DMS79 treated with DMSO at 0.1 percent for 48 hours (cell line): ENCODE measurements at regions not wholly inside any gene's neighbourhood (a gene's known extent, or its start where the extent isn't known, plus 50 kb on each side); places are given as distances from the start of the nearest gene placed in this dataset.
"Not testable (repeated sequence)": the region's sequence is repeated elsewhere in the genome, so short reads cannot be mapped to it uniquely, and the experiment has no call there.

Experiments
- DNase-seq: peaks from one replicate; lab custom pipeline; 2025; lab: John Stamatoyannopoulos, UW

DNA sequence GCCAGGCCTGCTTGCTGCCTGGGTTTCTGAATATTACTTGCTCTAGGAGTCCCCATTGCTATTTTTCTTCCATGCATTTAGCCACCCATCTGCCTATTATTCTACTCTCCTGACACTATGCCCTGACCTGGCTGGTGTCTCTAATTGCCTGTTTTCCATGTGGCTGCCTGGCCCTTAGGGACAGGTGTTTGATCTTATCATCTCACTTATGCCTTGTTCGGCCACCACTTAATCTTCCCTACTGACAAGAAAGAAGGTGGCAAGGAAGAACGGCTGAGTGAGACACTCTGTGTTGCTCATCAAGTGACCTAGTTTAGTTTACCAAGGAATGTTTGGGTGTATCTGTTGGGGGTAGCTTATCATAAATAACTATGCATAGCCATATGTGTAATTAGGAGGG lies 50.4 kb upstream of the RAPH1 start:
- DNase-seq: no peak

DNA sequence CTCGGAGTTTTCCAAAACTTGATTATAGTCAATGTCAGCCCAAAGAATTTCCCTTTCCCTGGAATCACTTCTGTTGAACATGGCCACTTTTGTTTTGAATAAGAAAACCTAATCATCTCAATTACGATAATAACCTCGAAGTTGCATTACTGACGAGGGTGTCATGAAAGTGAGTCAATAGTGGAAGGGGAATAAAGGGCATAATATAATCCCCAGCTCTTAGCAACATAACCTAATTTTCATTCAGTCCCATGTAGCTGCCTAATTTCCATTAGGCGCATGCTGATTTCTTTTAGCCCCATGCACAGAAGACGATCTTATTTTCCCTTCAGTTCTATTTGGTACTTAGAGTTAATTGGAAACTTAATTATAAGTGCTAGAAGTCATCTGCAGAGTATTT lies 51.1 kb upstream of the RAPH1 start:
- DNase-seq: no peak

DNA sequence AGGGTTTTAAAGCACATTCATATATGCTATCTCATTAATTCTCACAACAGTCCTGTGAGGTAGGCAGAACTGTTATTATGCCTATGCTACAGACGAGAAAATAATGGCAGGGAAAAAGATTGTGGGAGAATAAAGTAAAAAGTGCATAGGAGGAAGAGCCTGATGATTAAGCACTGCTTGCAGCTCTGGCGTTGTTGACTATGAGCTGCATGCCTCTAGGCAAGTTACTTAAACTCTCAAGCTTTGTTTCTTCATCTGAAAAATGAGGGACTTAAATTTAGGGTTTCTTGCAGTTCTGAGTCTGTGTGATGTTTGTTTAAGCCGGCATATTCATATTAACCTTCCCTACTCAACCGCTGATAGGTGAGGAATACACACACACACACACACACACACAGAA lies 51.6 kb upstream of the RAPH1 start:
- no peak for DNase-seq

DNA sequence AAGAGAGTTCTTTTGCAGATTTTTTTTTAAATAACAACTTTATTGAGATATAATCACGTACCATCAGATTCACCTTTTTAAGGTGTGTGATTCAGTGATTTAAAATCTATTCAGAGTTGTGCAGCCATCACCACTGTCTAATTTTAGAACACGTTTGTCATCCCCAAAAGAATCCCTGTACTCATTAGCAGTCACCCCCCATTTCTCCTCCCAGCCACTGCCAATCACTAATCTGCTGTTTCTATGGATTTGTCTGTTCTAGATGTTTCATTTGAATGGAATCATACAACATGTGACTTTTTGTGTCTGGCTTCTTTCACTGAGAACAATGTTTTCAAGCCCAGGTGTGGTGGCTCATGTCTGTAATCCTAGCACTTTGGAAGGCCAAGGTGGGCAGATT lies 55.4 kb upstream of the RAPH1 start:
- DNase-seq: no peak

DNA sequence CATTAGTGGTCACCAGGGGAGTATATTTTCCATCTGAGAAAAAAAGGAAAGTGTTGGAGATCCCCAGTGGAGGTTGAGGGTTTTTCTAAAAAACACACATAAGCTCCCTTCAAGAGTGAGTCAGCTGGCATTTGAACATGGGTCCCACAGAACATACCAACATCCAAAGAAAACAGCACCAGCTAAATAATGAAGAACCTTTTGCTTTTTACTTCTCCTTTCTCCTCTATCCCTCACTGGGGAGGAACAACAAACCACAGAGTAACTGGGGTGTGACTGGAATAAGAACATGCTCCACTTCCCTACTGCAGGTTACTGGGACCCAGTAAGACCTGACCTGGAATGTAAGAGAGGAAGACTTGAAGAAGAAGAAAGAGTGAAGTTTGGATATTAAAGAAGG lies 56.5 kb upstream of the RAPH1 start:
- no peak for DNase-seq

DNA sequence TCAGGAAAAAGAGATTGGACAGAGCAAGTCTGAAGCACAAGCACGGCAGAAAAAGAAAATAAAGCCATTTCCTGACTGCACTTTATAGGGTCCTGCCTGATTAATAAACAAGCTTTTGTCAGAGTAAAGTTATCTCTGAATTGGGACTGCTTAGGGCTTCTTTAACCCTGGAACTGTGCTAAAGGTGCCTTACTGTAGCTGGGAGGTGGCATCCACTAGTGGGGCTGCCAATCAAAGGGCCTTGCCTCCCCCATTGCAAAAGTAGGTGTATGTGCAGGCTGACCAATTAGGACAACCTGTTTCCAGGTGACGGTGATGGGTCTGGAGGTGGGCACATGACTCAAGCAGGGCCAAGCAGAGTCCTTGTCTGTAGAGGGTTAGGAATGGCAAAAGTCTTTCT lies 57.4 kb upstream of the RAPH1 start:
- DNase-seq: no peak

DNA sequence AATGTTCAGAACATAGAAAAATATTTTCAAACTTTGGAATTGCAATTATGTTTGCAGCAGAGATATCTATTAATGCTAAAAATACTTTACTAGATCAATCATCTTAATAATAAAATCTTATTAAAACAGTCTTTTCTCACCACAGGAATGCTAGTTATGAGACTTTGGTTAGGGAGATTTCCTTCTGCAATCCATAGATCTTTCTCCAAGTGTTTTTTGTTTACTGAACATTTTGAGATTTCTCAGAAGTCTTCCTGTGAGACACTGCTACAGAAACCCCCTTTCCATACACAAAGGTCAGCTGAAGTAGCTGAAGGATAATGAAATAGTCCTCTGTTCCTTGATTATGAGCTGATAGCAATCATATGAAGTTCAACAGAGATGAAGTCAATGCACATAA lies 59.4 kb upstream of the RAPH1 start:
- DNase-seq: no peak

DNA sequence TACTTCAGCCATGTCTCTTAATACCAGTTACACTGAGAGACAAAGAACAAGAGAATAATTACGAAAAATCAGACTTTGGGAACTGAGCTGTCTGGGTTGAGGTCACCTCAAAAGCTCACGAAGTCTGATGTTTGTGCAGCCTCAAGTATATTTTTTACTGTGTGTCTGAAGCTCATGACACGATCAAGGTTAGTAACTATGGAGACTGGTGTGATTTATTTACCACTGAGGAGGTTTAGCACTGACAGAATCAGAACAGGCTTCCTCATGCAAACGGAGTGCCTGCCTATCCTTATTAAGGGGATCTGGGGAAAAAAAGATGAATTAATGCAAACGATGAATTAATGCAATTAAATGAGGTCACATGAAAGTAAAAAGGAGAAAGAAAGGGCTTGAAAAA lies 61.1 kb upstream of the RAPH1 start:
- DNase-seq: no peak

DNA sequence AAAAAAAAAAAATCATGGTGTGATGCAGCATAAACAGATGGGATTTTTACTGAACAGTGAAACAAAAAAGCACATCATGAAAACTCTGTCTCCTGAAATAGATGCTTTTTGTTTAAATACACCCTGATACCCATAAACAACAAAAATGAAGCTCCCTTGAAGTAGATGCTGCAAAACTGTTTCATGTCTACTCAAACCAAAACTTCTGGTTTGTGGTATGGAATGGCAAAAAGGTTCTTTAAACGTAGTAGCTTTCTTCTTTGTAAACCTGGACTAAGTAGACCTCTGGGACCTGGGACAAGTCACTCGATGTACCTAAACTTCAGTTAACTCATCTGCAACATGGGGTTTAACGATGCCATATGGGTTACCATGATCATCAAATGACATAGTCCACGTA lies 64.4 kb upstream of the RAPH1 start:
- DNase-seq: no peak

DNA sequence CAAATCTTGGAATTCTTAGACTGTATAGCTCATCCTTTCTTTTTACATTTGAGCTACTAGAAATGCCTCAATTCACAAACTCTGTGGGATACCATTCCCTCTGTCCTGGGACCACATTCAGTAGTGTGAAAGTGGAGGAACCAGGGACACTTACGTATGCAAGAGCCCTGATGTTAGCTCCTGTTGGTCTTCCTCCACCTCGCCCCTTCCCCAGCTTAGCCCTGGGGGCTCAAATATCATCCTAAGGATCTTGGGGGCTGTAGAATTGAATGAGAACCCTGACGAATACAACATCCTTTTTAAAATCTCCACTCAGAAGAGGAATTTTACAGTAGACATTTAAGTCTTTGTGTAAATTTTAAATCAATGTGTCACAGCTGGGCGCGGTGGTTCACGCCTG lies 65.2 kb upstream of the RAPH1 start:
- DNase-seq: no peak

DNA sequence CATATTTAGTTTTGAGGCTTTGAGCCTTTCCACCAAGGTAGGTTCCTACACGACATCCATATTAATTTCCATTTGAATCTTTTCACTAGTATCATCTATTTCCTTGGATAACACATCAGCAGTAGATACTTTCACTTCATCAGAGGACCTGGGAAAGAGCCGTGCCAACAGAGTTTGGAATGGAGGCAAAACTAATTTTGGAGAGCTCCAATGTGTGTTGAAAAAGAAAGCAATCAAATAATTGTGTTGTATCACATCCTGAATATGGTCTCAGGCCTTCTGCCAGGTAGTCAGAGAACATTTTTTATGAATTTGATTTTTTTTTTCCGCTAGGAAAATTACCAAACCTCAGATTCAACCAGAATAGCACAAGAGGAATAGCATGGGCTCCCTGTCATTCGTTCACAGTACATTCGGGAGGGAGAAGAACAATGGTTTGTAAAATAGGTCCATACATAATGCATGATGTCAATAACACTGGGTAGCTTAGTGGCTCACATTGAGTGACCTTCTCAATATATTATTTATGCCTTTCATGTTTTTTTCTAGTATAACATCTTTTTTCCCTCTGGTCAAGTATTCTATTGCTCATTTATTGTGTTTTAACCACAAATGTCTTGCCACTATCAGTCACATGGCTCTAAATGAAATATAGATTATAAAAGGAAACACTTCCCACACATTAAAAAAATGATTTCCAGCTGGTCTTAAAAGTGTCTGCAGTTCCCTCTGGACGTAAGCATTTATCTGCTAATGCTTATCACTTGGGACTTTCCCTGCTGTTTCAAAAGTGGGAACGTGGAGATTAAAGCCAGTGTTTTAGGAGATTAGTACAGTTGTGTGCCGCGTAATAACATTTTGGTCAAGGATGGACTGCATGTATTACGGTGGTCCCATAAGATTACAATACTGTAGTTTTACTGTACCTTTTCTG lies 68.6 kb upstream of the RAPH1 start:
- no peak for DNase-seq

DNA sequence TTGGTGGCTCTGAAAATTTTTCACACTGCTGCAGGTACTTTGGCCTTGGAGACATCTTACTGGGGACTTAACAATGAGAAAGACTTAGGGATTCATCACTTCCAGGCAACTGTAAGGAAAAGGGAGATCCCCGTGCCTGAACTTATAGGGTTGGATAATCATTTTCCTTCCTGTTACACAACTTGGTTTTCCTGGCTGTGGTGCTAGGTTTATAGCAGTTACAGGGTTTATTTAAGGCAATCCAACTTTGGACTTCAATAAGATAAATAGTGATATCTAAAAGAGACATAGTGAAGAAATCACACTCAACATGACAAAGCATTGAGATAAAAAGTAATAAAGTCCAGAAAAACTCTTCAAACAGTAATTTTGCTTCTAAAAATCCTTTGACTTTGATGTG lies 70.2 kb upstream of the RAPH1 start:
- no peak for DNase-seq

DNA sequence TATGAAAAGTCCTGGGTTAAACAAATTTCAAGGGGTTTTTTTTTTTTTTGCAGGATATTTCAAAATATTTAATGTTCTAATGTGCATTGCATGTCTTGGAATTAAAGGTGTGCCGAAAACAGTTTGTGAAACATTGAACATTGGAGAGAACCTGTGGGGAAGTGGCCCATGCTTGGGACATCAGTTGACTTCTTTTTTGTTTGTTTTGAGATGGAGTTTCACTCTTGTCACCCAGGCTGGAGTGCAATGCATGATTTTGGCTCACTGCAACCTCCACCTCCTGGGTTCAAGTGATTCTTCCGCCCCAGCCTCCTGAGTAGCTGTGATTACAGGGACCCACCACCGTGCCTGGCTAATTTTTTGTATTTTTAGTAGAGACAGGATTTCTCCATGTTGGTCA lies 71.0 kb upstream of the RAPH1 start:
- no peak for DNase-seq

DNA sequence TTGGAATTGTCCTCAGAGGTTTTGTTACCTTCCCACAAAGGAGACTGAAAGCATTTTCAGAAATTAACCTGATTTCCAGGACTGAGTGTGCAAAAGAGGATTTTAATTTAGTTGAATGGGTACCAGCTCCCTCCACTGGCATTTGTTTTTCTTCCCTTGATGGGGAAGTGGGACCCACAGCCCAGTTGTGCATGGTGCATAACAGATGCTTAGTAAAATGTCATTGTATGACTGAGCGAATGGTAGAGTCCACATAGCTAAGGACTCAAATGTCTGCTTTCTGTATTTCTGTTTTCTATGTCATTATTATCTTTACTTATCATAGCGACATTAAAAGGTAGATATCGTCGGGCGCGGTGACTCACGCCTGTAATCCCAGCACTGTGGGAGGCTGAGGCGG lies 75.5 kb upstream of the RAPH1 start:
- DNase-seq: no peak

DNA sequence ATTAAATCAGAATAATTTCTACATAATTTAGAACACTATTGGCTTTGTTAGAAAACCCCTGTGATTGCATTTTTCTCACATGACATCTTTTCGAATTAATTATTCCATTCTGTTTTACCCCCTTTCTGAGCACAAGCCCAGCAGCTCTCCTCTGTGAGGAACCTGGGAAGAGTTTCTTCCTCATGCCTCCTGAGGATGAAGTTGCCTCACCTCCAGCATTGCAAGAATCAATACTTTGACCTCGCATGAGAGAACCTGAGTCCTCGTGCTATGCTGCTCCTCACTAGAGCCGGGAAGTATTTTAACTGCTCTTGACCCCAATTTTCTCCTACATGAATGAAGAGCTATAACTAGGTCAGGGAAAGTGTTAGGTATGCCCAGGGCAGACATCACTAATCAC lies 77.1 kb upstream of the RAPH1 start:
- no peak for DNase-seq

DNA sequence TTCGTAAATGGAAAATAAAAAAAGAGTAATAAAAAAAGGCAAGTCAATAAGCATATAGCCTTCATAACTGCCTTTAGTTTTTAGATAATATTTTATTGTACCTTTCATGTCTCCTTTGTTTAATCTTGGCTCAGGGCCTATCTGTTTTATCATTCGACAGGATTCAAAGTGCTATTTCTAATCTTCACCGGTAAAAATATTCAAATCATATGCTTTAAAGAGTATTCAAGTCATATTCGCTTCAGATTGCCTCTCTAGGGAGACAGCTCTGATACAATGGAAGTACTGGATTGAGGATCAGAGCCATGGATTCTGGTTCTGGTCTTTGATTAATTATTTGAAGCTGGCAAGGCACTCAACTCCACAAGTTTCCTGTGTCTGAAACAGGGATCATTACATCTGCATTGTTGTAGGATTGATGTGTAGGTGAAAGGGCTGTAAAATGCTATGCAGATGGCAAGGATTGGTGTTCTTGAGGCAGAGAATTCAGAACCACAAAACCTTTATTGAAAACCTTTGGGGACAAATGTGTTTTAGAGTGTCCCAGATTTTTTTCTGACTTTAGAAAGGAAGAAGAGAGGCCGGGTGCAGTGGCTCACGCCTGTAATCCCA lies 84.3 kb upstream of the RAPH1 start:
- DNase-seq: no peak

DNA sequence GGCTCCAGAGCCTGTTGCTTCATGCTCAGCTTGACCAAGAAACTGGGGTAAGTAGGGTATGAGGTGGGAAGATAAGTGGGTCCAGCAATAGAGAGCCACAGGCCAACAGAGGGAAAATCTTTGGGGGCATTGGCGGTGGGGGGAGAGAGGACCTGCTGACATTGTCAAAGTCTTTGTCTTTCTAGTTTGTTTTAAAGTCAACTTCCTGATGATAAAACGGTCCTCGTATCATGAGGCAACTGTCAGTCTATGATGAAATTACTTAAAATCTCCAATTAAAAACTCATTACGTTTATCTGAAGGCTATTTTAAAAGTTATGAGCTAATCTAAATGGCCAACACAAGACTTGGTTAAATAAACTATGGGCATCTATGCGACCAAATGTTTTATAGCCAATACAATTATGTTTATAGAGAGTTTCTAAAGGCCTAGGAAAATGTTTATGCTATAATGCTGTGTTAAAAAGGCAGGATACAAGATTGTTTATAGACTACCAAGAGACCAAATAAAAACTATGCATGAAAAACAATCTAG lies 84.4 kb upstream of the CD28 start:
- DNase-seq: no peak

DNA sequence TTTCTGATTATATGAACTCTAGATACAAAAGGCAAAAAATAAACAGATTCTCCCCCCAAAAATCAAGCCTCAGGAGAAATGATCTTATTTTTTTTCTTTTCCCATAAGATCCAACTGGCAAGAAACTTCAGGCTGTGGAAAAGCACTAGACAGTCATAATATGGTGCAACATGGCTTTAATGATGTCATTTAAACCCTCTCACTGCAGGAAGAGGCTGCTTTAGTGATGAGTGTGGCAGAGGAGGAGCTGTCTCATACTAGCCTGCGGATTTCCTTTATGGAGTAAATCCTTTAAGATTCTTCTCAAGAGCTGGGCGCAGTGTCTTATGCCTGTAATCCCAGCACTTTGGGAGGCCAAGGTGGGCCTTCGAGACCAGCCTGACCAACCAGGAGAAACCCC lies 83.3 kb upstream of the CD28 start:
- DNase-seq: no peak

DNA sequence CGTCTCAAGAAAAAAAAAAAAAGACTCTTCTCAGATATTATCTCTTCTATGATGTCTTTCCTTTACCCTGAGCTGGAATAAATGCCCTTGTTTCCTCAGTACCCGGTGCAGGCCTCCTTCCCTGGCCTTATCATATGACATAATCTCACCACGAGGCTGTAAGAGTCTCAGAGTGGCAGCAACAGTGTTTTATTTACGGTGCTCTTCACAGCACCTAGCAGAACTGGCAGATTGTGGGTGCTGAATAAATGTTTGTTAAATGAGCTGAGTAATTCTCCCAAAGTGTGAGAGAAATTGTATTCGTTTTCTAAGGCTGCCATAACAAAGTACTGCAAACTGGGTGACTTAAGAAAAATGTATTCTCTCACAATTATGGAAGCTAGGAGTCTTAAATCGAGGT lies 82.8 kb upstream of the CD28 start:
- no peak for DNase-seq

DNA sequence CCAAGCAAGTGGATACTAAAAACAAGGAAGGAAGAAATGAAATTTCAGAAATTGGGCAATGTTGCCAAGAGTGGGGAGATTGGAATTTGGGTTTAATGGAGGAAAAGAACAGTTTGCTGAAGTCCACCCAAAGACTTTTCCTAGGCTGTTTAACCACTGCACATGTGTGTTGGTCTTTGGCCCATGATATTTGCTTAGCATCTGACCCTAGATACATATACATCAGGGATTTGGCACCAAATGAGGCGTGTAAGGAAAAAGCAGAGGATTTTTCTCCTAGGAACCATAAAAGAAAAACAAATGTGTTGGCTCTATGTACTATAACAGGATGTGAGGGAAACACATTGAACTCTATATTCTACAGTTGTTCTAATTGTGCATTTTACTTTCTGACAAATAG lies 80.7 kb upstream of the CD28 start:
- no peak for DNase-seq

DNA sequence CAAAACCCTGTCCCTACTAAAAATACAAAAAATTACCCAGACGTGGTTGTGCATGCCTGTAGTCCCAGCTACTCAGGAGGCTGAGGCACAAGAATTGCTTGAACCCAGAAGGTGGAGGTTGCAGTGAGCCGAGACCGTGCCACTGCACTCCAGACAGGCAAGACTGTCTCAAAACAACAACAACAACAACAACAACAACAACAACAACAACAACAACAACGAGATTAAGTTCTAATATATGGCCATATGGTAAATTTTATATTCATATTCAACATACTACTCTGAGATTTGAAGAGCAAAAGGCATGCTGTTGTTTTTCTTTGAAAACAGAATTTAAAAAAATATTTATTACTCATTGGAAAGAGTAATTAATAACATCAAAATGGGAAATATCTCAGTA lies 80.2 kb upstream of the CD28 start:
- DNase-seq: not testable (repeated sequence)

DNA sequence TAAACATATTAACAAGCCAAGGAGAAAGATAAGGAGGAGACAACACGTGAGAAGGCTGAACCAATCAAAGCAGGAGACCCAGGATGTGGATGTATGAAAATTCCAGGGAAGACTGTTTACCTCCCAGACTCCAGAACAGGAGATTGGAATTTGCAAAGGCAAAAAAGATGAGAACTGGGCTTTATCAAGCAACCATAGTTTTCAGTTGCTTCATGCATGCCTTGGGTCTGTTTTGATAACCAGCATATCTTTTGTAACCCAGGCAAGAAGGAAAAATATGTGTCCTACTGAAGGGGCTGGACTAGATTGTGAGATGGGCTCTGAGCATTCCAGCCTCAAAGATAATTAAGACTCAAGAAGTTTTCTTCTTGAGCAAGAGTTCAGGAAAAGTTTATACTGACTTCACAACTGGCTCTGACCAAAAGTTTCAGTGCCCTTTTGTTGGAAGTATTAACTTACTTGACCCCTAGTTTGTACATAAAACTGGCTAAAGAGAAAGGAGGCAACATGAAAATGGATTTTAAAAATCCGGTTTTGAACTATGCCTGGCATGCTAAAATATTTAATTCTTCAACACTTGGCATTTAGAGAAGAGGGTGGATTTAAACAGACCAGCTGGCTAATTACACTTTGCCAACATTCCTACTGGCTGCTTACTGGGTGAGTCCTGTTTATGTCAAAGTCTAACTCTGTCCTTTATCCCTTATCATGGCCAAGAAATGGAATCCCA lies 79.3 kb upstream of the CD28 start:
- no peak for DNase-seq

DNA sequence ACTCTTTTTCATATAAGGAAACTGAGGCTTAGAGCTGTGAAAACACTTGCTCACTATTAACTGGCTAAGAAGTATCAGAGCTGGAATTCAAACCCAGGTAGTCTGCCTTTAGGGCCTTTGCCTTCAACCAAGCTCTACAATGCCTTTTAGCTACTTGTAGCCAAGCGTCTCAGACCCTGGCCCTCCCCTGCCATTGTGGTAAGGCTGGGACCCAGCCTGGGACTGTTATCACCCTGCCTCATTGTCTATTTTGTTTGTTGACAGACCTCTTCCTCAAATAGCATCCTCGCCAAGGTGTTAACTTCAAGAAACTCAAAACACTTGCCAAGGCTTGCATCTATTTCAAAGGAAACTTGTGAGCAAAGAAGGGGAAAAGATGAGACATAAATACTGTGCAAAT lies 76.7 kb upstream of the CD28 start:
- no peak for DNase-seq
